IMR-90 (cell line): ENCODE measurements at regions not wholly inside any gene's neighbourhood (a gene's known extent, or its start where the extent isn't known, plus 50 kb on each side); places are given as distances from the start of the nearest gene placed in this dataset.

Source experiments
- ATAC-seq: fragments of 200-7000 bp; cut with Tn5 transposase; 2 replicates; pipeline ENCODE4 v1.9.1; 2020; ENCODE audit warnings: low read depth, mild to moderate bottlenecking, moderate library complexity
- BruUV-seq: library from RNA; stranded (reverse); fragments of 400-500 nt; replicated peaks from 2 replicates; lab custom pipeline; 2021; lab: Mats Ljungman, UMichigan
- CTCF ChIA-PET: fragments of 300-600 bp; formaldehyde crosslinking; extraction: SDS; loops from one replicate; lab custom pipeline; 2021; ENCODE audit warnings: antibody characterized with exemption; lab: Yijun Ruan, JAX
- POLR2A ChIA-PET: fragments of 300-600 bp; sonication (Branson Sonifier 250); formaldehyde crosslinking; loops from one replicate; lab custom pipeline; 2022; ENCODE audit warnings: antibody characterized with exemption; ENCODE audit not compliant: unreplicated experiment; lab: Charles Lee
- DNase-seq: peaks from one replicate; pipeline ENCODE4 v3.0.0; 2013
- H2AFZ ChIP-seq: replicated peaks from 2 replicates; pipeline ENCODE3; 2013; ENCODE audit warnings: low read length, mild to moderate bottlenecking; ENCODE audit not compliant: poor library complexity
- H2AK5ac ChIP-seq: 2 replicates; pipeline ENCODE4 v1.6.1; 2013; ENCODE audit warnings: low read depth, low read length, inconsistent platforms
- H2AK9ac ChIP-seq: replicated peaks from 2 replicates; pipeline ENCODE3; 2013; ENCODE audit warnings: mild to moderate bottlenecking, low read depth, low read length, moderate library complexity; ENCODE audit not compliant: poor library complexity
- H2BK120ac ChIP-seq: 2 replicates; pipeline ENCODE4 v1.6.1; 2013; ENCODE audit warnings: low read depth, low read length, inconsistent platforms
- H2BK15ac ChIP-seq: 3 replicates; pipeline ENCODE4 v1.6.1; 2013; ENCODE audit warnings: low read depth, low read length, inconsistent platforms
- H2BK20ac ChIP-seq: 2 replicates; pipeline ENCODE4 v1.6.1; 2013; ENCODE audit warnings: low read depth, mild to moderate bottlenecking, inconsistent platforms, low read length, moderate library complexity
- H2BK5ac ChIP-seq: 2 replicates; pipeline ENCODE4 v1.6.1; 2013; ENCODE audit warnings: mild to moderate bottlenecking, low read depth, low read length, inconsistent platforms; ENCODE audit not compliant: poor library complexity, severe bottlenecking
- H3K14ac ChIP-seq: replicated peaks from 2 replicates; pipeline ENCODE4 v1.6.1; 2013; ENCODE audit warnings: low read depth, low read length, inconsistent platforms
- H3K18ac ChIP-seq: 2 replicates; pipeline ENCODE4 v1.6.1; 2013; ENCODE audit warnings: low read depth, low read length, control low read depth
- H3K23ac ChIP-seq: 2 replicates; pipeline ENCODE4 v1.6.1; 2013; ENCODE audit warnings: low read depth, low read length, inconsistent platforms
- H3K27ac ChIP-seq: 2 replicates; pipeline ENCODE4 v1.5.1; 2013; ENCODE audit warnings: mild to moderate bottlenecking, control low read depth, low read length; ENCODE audit not compliant: insufficient read depth
- H3K27me3 ChIP-seq: 2 replicates; pipeline ENCODE4 v1.6.1; 2013; ENCODE audit warnings: low read length; ENCODE audit not compliant: control insufficient read depth, insufficient read depth
- H3K36me3 ChIP-seq: 2 replicates; pipeline ENCODE4 v1.6.1; 2013; ENCODE audit warnings: low read length, mixed read lengths; ENCODE audit not compliant: control insufficient read depth, insufficient read depth
- H3K4ac ChIP-seq: 2 replicates; pipeline ENCODE4 v1.6.1; 2013; ENCODE audit warnings: low read depth, low read length, inconsistent platforms
- H3K4me1 ChIP-seq: 2 replicates; pipeline ENCODE4 v1.6.1; 2013; ENCODE audit warnings: low read length, mixed read lengths; ENCODE audit not compliant: control insufficient read depth, insufficient read depth
- H3K4me2 ChIP-seq: 2 replicates; pipeline ENCODE4 v1.6.1; 2013; ENCODE audit warnings: low read depth, mild to moderate bottlenecking, control low read depth, low read length, moderate library complexity
- H3K4me3 ChIP-seq: 2 replicates; pipeline ENCODE4 v1.5.1; 2013; ENCODE audit warnings: low read depth, mild to moderate bottlenecking, control low read depth, low read length, moderate library complexity; ENCODE audit not compliant: insufficient read depth
- H3K56ac ChIP-seq: 2 replicates; pipeline ENCODE4 v1.6.1; 2013; ENCODE audit warnings: low read length, inconsistent platforms; ENCODE audit not compliant: insufficient read depth; ENCODE audit errors: extremely low read depth
- H3K79me1 ChIP-seq, 2 experiments: 2 replicates each; pipeline ENCODE4 v1.6.1; 2013; ENCODE audit warnings: low read length in 2 of 2, inconsistent platforms in 1 of 2, low read depth in 1 of 2
- H3K9ac ChIP-seq: 2 replicates; pipeline ENCODE4 v1.6.1; 2013; ENCODE audit warnings: low read depth, low read length, control low read depth
- H3K9me1 ChIP-seq: 2 replicates; pipeline ENCODE4 v1.6.1; 2013; ENCODE audit warnings: low read length, inconsistent platforms; ENCODE audit not compliant: insufficient read depth
- H3K9me3 ChIP-seq: 2 replicates; pipeline ENCODE4 v1.6.1; 2013; ENCODE audit warnings: low read length; ENCODE audit not compliant: control insufficient read depth, insufficient read depth
- H4K20me1 ChIP-seq: 2 replicates; pipeline ENCODE4 v1.6.1; 2013; ENCODE audit warnings: low read length, inconsistent platforms; ENCODE audit not compliant: insufficient read depth
- H4K5ac ChIP-seq: 2 replicates; pipeline ENCODE4 v1.6.1; 2013; ENCODE audit warnings: mild to moderate bottlenecking, low read depth, low read length, control low read depth
- H4K8ac ChIP-seq, 2 experiments: 2 replicates each; pipeline ENCODE4 v1.6.1; 2013; ENCODE audit warnings: low read depth in 2 of 2, low read length in 2 of 2, control low read depth in 1 of 2, inconsistent platforms in 1 of 2
- H4K91ac ChIP-seq: 2 replicates; pipeline ENCODE4 v1.6.1; 2013; ENCODE audit warnings: low read depth, low read length, inconsistent platforms; ENCODE audit not compliant: insufficient read depth
- BHLHE40 ChIP-seq: fragments of 150-350 bp; IDR thresholded peaks from 2 replicates; pipeline ENCODE4 v1.6.1; 2016; ENCODE audit warnings: mild to moderate bottlenecking, low read depth, low read length
- CEBPB ChIP-seq: IDR thresholded peaks from 2 replicates; pipeline ENCODE4 v1.6.1; 2012; ENCODE audit warnings: low read depth, low read length, improper control_type of control experiment
- CHD1 ChIP-seq: IDR thresholded peaks from 2 replicates; pipeline ENCODE4 v1.6.1; 2012; ENCODE audit warnings: low read depth, low read length, improper control_type of control experiment
- CTCF ChIP-seq: conservative IDR thresholded peaks from 2 replicates; pipeline ENCODE4 v1.5.1; 2012; ENCODE audit warnings: mild to moderate bottlenecking, low read depth, low read length, improper control_type of control experiment
- ELK1 ChIP-seq: fragments of 150-350 bp; IDR thresholded peaks from 2 replicates; pipeline ENCODE4 v1.6.1; 2016; ENCODE audit warnings: low read depth, mild to moderate bottlenecking, low read length, moderate library complexity, borderline replicate concordance
- FOS ChIP-seq: fragments of 150-350 bp; IDR thresholded peaks from 2 replicates; pipeline ENCODE4 v1.6.1; 2016; ENCODE audit warnings: low read depth, low read length
- MAFK ChIP-seq: IDR thresholded peaks from 2 replicates; pipeline ENCODE4 v1.6.1; 2012; ENCODE audit warnings: low read depth, low read length, improper control_type of control experiment
- MAZ ChIP-seq: IDR thresholded peaks from 2 replicates; pipeline ENCODE4 v1.6.1; 2012; ENCODE audit warnings: low read depth, mild to moderate bottlenecking, low read length, improper control_type of control experiment, moderate library complexity, borderline replicate concordance
- MXI1 ChIP-seq: IDR thresholded peaks from 2 replicates; pipeline ENCODE4 v1.6.1; 2012; ENCODE audit warnings: low read depth, mild to moderate bottlenecking, low read length, moderate library complexity, borderline replicate concordance
- NFE2L2 ChIP-seq: fragments of 150-350 bp; IDR thresholded peaks from 2 replicates; pipeline ENCODE4 v1.6.1; 2016; ENCODE audit warnings: low read depth, mild to moderate bottlenecking, low read length
- POLR2A ChIP-seq: IDR thresholded peaks from 2 replicates; pipeline ENCODE4 v1.6.1; 2012; ENCODE audit warnings: mild to moderate bottlenecking, low read depth, low read length
- RAD21 ChIP-seq: IDR thresholded peaks from 2 replicates; pipeline ENCODE4 v1.6.1; 2012; ENCODE audit warnings: low read length, improper control_type of control experiment
- RCOR1 ChIP-seq: IDR thresholded peaks from 2 replicates; pipeline ENCODE4 v1.6.1; 2012; ENCODE audit warnings: mild to moderate bottlenecking, low read length, improper control_type of control experiment; ENCODE audit not compliant: insufficient replicate concordance
- RFX5 ChIP-seq: IDR thresholded peaks from 2 replicates; pipeline ENCODE4 v1.8.0; 2012; ENCODE audit warnings: low read depth, mild to moderate bottlenecking, low read length, moderate library complexity
- SMC3 ChIP-seq: fragments of 150-350 bp; IDR thresholded peaks from 2 replicates; pipeline ENCODE4 v1.6.1; 2016; ENCODE audit warnings: low read depth, mild to moderate bottlenecking, antibody characterized with exemption, low read length, moderate library complexity
- USF2 ChIP-seq: fragments of 150-350 bp; IDR thresholded peaks from 2 replicates; pipeline ENCODE4 v1.6.1; 2017; ENCODE audit warnings: mild to moderate bottlenecking, antibody characterized with exemption, low read length, low read depth
- WGBS, 2 experiments: methylation state at CpG; one replicate each; pipeline versions ENCODE4 v1.1.5 to v1.1.7; 2013; ENCODE audit warnings: missing lambda C conversion rate in 2 of 2; ENCODE audit not compliant: insufficient read length in 1 of 2; ENCODE audit errors: extremely low coverage in 2 of 2; 5-methylcytosine and 5-hydroxymethylcytosine counted together
- dilution Hi-C: fragments of 300-500 bp; cut with HindIII; formaldehyde crosslinking; loops from one replicate; pipeline ENCODE4 v1.14.3; 2018; ENCODE audit warnings: low sequenced_read_pairs; ENCODE audit not compliant: unreplicated experiment
- in situ Hi-C: fragments of 300-500 bp; cut with MboI; formaldehyde crosslinking; loops from 3 replicates; pipeline ENCODE4 v1.14.3; 2019; ENCODE audit warnings: low sequenced_read_pairs, inconsistent platforms, mixed read lengths
- intact Hi-C: fragments of 100-400 bp; cut with micrococcal nuclease; formaldehyde crosslinking; loops from 2 replicates; pipeline ENCODE4 v1.10.0; 2022

GRCh38 chr2:150075831-150076230 is 411.6 kb downstream of the RND3 start (continued):
- no peak for TF ChIP-seq MXI1

- H3K36me3 ChIP-seq = no peaks in the 10 kb centered on the region
- in situ Hi-C loops = no loop called here
These were observed 421.0 kb downstream of the RND3 start for GRCh38 chr2:150066490-150066889.

More at GRCh38 chr2:150066490-150066889, 421.0 kb downstream of the RND3 start:
- Histone ChIP-seq H3K14ac (no peak overlapping the region), H3K27ac (no peak overlapping the region), H2AK9ac (no peak overlapping the region), H3K9ac (no peak overlapping the region), H3K79me1 (no peaks in the 10 kb centered on the region), H3K9me3 (no peaks in the 10 kb centered on the region), H3K56ac (no peak overlapping the region), H2BK20ac (no peak overlapping the region), H3K23ac (no peak overlapping the region), H3K4ac (no peak overlapping the region), H3K9me1 (peaks cover 4% of the 10 kb centered on the region; the same call in 1 of the 2 replicates), H2BK5ac (no peak overlapping the region), H3K4me3 (no peak overlapping the region), H3K4me1 (peaks cover 5% of the 10 kb centered on the region), H4K20me1 (no peaks in the 10 kb centered on the region), H2AFZ (no peak overlapping the region), H4K91ac (no peak overlapping the region), H2AK5ac (no peak overlapping the region), H2BK15ac (no peak overlapping the region), H4K5ac (no peak overlapping the region), H3K4me2 (no peak overlapping the region), H3K27me3 (no peaks in the 10 kb centered on the region), H4K8ac (no peak overlapping the region), H3K18ac (no peak overlapping the region), H2BK120ac (no peak overlapping the region)
- POLR2A ChIA-PET = no interaction called here
- CTCF ChIA-PET = no interaction called here
- ATAC-seq (no peak), DNase-seq (no peak)
- BruUV-seq = no TSS peak
- TF ChIP-seq BHLHE40 = no peak
- TF ChIP-seq MXI1 = no peak
- TF ChIP-seq CHD1 = no peak
- TF ChIP-seq SMC3 = no peak
- no peak for TF ChIP-seq MAFK
- TF ChIP-seq FOS = no peak
- TF ChIP-seq CTCF = no peak
- TF ChIP-seq RFX5 = no peak
- TF ChIP-seq POLR2A = no peak
- TF ChIP-seq RAD21 = no peak
- TF ChIP-seq RCOR1 = no peak
- TF ChIP-seq CEBPB = no peak
- TF ChIP-seq USF2 = no peak
- no peak for TF ChIP-seq ELK1
- TF ChIP-seq MAZ = no peak
- TF ChIP-seq NFE2L2 = no peak
- intact Hi-C loops = no loop called here
- no CpG with 5 or more reads among the region's 1 CpG for WGBS, 2 experiments
- dilution Hi-C loops = no loop called here
